ENCODE measurements at regions not wholly inside any gene's neighbourhood (a gene's known extent, or its start where the extent isn't known, plus 50 kb on each side); places are given as distances from the start of the nearest gene placed in this dataset.
A peak's percentile ranks its signal among the peaks of the same experiment; 100 is the strongest.
"Not testable (repeated sequence)": the region's sequence is repeated elsewhere in the genome, so short reads cannot be mapped to it uniquely, and the experiment has no call there.

DNA sequence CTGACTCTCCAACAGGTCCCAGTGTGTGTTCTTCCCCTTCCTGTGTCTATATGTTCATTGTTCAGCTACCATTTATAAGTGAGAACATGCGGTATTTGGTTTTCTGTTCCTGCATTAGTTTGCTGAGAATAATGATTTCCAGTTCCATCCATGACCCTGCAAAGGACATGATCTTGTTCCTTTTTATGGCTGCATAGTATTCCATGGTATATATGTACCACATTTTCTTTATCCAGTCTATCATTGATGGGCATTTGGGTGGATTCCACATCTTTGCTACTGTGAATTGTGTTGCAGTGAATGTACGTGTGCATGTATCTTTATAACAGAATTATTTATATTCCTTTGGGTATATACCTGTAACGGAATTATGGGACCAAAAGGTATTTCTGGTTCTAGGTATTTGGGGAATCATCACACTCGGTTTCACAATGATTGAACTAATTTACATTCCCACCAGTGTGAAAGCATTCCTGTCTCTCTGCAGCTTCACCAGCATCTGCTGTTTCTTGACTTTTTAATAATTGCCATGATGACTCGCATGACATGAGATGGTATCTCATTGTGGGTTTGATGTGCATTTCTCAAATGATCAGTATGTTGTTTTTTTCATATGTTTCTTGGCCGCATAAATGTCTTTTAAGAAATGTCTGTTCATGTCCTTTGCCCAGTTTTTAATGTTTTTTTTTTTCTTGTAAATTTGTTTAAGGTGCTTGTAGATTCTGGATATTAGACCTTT lies 60.2 kb downstream of the LSMEM1 start:
- DNase-seq, result no peak

DNA sequence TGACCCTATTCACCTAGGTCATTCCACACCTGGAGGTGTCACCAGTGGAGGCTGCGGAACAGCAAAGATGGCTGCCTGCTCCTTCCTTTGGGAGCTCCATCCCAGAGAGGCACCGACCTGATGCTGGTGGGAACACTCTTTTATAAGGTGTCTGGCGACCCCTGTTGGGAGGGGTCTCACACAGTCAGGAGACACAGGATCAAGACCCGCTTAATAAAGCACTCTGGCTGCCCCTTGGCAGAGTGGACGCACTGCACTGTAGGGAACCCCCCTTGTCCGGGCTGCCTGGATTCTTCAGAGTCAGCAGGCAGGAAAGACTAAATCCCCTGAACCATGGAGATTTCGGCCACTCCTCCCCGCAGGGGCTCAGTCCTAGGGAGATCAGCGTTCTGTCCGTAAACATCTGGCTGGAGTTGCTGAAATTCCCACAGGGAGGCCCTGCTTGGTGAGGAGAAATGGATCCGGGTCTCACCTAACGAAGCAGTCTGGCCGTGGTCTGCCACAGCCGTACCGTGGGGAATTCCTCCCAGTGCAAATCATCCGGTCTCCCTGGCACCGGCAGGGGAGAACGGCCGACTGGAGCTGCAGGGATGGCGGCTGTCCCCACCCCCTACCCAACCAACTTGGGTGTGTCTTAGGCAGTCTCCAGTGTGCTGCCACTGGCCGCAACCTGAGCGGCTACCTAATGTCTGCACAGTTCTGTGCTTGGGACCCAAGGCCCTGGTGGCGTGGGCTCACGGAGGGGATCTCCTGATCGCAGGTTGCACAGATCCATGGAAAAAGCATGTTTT lies 66.1 kb downstream of the LSMEM1 start:
- DNase-seq, result peak; percentile 2

DNA sequence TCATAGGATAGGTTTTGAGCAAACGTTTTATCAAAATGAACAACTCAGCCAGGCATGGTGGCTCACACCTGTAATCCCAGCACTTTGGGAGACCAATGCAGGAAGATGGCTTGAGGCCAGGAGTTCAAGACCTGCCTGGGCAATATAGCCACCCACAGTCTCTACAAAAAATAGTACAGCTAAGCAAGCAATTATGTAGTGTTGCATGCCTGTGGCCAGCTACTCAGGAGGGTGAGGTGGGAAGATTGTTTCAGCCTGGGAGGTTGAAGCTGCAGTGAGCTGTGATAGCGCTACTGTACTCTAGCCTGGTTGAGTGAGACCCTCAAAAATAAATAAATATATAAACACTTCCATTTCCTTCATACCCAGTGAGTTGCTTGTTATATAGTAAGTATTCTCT lies 67.1 kb downstream of the LSMEM1 start:
- no peak for DNase-seq

GRCh38 chr7:112550468-112551060 lies 69.8 kb downstream of the LSMEM1 start:
- peak; percentile 75 for DNase-seq

GRCh38 chr7:112551521-112551920 lies 70.7 kb downstream of the LSMEM1 start:
- not testable (repeated sequence) for DNase-seq

GRCh38 chr7:112554591-112554990 lies 73.8 kb downstream of the LSMEM1 start:
- no peak for DNase-seq

DNA sequence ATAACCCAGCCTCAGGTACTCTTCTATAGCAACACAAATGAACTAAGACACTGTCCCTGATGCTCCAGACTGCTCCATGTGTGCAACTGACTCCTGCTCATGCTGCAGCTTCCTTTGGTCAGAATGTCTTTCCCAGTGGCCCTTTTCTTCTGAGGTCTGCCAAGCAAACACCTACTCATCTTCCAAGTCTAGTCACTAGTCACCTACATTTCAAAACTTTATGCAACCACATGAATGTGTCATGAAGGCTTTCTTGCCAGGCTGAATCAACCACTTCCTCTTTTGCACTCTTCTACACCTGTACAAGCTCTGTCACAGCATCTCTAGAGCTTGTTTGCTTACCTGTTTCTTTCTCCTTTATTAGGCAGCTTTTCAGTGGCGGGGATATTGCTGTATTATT lies 75.8 kb downstream of the LSMEM1 start:
- peak; percentile 11 for DNase-seq

GRCh38 chr7:112566442-112567324 lies 85.9 kb downstream of the LSMEM1 start:
- no peak for DNase-seq

DNA sequence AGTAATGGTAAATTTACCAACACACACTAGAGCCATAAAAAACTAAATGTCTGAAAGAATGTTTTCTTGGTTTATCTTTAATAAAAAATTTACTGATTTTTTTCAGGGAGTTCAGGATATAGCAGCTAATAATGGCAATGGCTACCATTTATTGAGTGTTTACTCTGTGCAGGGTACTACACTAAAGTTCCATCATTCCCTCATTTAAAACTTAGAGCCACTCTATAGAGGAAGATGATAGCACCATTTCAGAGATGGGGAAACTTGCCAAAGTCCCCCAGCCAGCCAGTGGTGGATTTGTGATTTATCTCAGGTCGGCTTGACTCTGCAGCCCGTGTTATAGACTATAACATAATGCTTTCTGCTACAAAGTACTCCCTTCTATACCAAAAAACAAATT lies 86.6 kb downstream of the LSMEM1 start:
- DNase-seq, result no peak

- DNase-seq, result peak; percentile 76
Measured at GRCh38 chr7:112571852-112572607, 91.2 kb downstream of the LSMEM1 start.

- DNase-seq, result peak; percentile 47
Measured at GRCh38 chr7:112572669-112573301, 92.0 kb downstream of the LSMEM1 start.

- peak; percentile 93 for DNase-seq
Measured at GRCh38 chr7:112573302-112574039, 92.7 kb downstream of the LSMEM1 start.

- no peak for DNase-seq
Measured at GRCh38 chr7:112575864-112576263, 95.1 kb downstream of the LSMEM1 start.

DNA sequence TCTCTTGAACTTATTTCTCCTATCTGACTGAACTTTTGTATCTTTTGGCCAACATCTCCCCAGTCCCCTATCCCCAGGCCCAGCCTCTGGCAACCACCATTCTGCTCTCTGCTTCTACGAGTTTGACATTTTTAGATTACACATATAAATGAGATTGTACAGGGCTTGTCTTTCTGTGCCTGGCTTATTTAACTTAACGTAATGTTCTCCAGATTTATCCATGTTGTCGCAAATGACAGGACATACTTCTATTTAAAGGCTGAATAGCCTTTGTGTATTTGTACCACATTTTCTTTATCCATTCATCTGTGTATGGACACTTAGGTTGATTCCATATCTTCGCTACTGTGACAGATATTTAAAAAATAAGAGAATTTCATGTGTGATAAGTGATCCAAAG lies 98.6 kb downstream of the LSMEM1 start:
- DNase-seq, result no peak

GRCh38 chr7:112580717-112581435 lies 100.1 kb downstream of the LSMEM1 start:
- DNase-seq, result peak; percentile 27

DNA sequence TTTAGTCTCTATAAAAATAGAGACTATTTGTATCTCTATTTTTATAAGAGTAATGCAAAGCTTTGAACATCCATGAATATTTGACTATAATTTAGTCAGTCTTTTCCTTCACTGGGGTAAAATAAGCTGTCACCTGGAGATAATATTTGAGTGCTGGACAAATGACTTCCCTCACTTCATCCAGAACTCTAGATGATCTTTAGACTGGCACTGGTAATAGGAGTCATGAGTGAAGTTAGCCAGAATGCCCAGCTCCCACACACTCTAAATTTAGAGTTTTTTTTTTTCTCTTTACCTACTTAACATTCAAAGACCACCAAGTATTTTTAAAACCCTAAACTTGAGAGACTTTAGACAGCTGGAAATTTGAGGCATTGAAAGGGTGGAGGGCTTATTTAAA lies 100.7 kb downstream of the LSMEM1 start:
- DNase-seq, result no peak

DNA sequence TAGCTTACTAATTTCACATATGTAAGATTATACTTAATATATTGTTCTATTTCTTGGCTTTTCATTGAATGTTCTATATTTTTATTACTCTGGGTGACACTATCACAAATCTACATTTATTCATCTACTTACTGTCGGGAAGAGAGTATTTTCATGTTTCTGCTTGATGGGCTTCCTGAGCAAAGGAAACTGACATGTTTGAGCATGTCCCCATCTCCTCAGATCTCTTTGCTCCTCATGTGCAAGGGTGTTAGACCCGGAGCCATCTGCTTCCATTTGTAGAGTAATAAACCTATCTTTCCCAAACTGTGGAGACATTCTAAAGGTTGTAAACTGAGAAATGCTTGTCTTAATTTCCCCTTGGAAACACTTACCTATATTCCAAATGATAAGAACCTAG lies 103.5 kb downstream of the LSMEM1 start:
- DNase-seq, result no peak

- no peak for DNase-seq
Measured at GRCh38 chr7:112587504-112587903, 106.7 kb downstream of the LSMEM1 start.

GRCh38 chr7:112592565-112593263 lies 111.9 kb downstream of the LSMEM1 start:
- DNase-seq, result peak; percentile 85

GRCh38 chr7:112594397-112594796 lies 113.6 kb downstream of the LSMEM1 start:
- no peak for DNase-seq
